Common myeloid progenitor, CD34-positive (primary cell): ENCODE measurements at regions not wholly inside any gene's neighbourhood (a gene's known extent, or its start where the extent isn't known, plus 50 kb on each side); places are given as distances from the start of the nearest gene placed in this dataset.
A peak's percentile ranks its signal among the peaks of the same experiment; 100 is the strongest.

ENCODE experiments used
- CTCF ChIA-PET: fragments of 350-600 bp; sonication (Branson Sonifier 250); formaldehyde crosslinking; loops from one replicate; lab custom pipeline; 2021; ENCODE audit warnings: antibody characterized with exemption; lab: Charles Lee
- POLR2A ChIA-PET: fragments of 350-600 bp; sonication (Branson Sonifier 250); formaldehyde crosslinking; loops from one replicate; lab custom pipeline; 2021; ENCODE audit warnings: antibody characterized with exemption; lab: Charles Lee
- DNase-seq, 3 donors: peaks; one replicate each; pipeline versions ENCODE4 v3.0.0 to v3.0.0-alpha.2; 2013
- H3K27ac ChIP-seq, 2 experiments: 1 replicate in 1 of 2; 2 replicates in 1 of 2; pipeline ENCODE4 v1.7.0; 2013; ENCODE audit warnings: inconsistent platforms in 2 of 2, low read length in 2 of 2, mild to moderate bottlenecking in 2 of 2, low read depth in 1 of 2, moderate library complexity in 1 of 2; ENCODE audit not compliant: severe bottlenecking in 2 of 2, insufficient read depth in 1 of 2, poor library complexity in 1 of 2
- H3K27me3 ChIP-seq, 5 experiments: replicated peaks in 2 of 5; 1 replicate in 3 of 5; 2 replicates in 2 of 5; pipeline versions ENCODE4 v1.6.1 to v1.7.0; 2013; ENCODE audit warnings: low read length in 4 of 5, mild to moderate bottlenecking in 2 of 5, moderate library complexity in 2 of 5, inconsistent platforms in 1 of 5; ENCODE audit not compliant: insufficient read depth in 5 of 5, control insufficient read depth in 4 of 5
- H3K36me3 ChIP-seq, 4 experiments: 1 replicate in 2 of 4; 2 replicates in 2 of 4; pipeline versions ENCODE4 v1.6.1 to v1.7.0; 2013; ENCODE audit warnings: low read length in 3 of 4, control low read depth in 1 of 4, mild to moderate bottlenecking in 1 of 4; ENCODE audit not compliant: control insufficient read depth in 4 of 4, insufficient read depth in 4 of 4
- H3K4me1 ChIP-seq, 4 experiments: 1 replicate in 3 of 4; 2 replicates in 1 of 4; pipeline versions ENCODE4 v1.6.1 to v1.7.1; 2013; ENCODE audit warnings: low read length in 3 of 4, mild to moderate bottlenecking in 3 of 4, control low read depth in 1 of 4, inconsistent platforms in 1 of 4, moderate library complexity in 1 of 4; ENCODE audit not compliant: control insufficient read depth in 4 of 4, insufficient read depth in 4 of 4; ENCODE audit errors: control extremely low read depth in 1 of 4
- H3K4me3 ChIP-seq, 7 experiments: 1 replicate in 4 of 7; 2 replicates in 3 of 7; pipeline versions ENCODE4 v1.5.1 to v1.7.0; 2013; ENCODE audit warnings: mild to moderate bottlenecking in 7 of 7, low read length in 6 of 7, moderate library complexity in 6 of 7, inconsistent platforms in 2 of 7, low read depth in 2 of 7, control low read depth in 1 of 7; ENCODE audit not compliant: insufficient read depth in 4 of 7, control insufficient read depth in 1 of 7; ENCODE audit errors: extremely low read depth in 1 of 7
- H3K9me3 ChIP-seq, 5 experiments: 1 replicate in 4 of 5; 2 replicates in 1 of 5; pipeline versions ENCODE4 v1.6.1 to v1.7.1; 2013; ENCODE audit warnings: low read length in 4 of 5, mild to moderate bottlenecking in 2 of 5, inconsistent platforms in 1 of 5, low read depth in 1 of 5, moderate library complexity in 1 of 5; ENCODE audit not compliant: control insufficient read depth in 4 of 5, insufficient read depth in 2 of 5; ENCODE audit errors: control extremely low read depth in 1 of 5
- WGBS: methylation state at CpG from one replicate; pipeline ENCODE4 v1.1.5; 2013; ENCODE audit not compliant: insufficient coverage; 5-methylcytosine and 5-hydroxymethylcytosine counted together

DNA sequence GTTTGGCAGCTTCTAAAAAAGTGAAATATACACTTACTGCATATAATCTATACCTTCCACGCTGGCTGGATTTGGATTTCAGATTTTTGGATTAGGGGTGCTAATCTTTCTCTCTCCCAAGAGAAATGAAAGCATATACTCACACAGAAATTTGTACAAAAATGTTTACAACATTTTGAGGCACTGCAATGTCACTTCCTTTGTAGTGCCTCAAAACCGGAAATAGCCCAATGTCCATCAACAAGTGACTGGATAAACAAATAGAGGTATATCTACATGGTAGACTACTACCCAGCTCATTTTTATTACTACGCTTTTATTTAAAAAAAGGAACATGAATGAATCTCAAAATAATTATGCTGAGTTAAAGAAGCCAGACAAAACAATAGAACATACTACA, 74.0 kb upstream of the MIER3 start:
- CTCF ChIA-PET, result interaction anchor here (1.2 kb wide), 1 partner anchor 29 kb away, joined by 3 read pairs; no protein-coding TSS in a partner anchor
- no peak overlapping the region for H3K4me3 ChIP-seq
- H3K36me3 ChIP-seq, result no peaks in the 10 kb centered on the region
- H3K4me1 ChIP-seq, result peaks cover 5 to 24% (median 10%) of the 10 kb centered on the region in 4 experiments
- peaks cover 0 to 3% (median 0%) of the 10 kb centered on the region in 5 experiments for H3K9me3 ChIP-seq
- no peak overlapping the region for H3K27ac ChIP-seq
- H3K27me3 ChIP-seq, result no peaks in the 10 kb centered on the region
- WGBS, result 100% methylated on average over 1 of the region's 3 CpGs
- POLR2A ChIA-PET, result no interaction called here
- no peak for DNase-seq

DNA sequence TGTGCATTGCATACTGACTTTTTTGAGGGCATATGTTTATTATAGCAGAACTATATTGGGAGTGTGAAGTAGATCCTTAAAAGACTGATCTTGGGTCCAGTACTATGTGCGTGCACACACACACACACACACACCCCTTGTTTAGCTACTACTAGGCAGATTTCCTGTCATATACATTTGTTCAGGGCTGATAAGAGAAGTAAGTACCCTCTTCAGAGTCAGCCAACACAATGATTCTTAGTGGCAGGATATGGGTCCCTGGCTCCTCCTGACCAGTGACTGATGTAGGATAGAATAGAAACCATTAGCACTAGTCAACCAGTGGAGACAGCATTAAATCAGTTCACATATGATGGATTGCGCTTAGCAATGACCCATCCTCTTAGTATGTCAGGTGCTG, 76.2 kb upstream of the MIER3 start:
- DNase-seq, result peak; percentile 78 to 94 (median 87)
- no peaks in the 10 kb centered on the region for H3K36me3 ChIP-seq
- POLR2A ChIA-PET, result no interaction called here
- peaks cover 0 to 3% (median 0%) of the 10 kb centered on the region in 5 experiments for H3K9me3 ChIP-seq
- H3K4me3 ChIP-seq, result no peak overlapping the region
- H3K4me1 ChIP-seq, result peaks cover 5 to 27% (median 11%) of the 10 kb centered on the region in 4 experiments
- CTCF ChIA-PET, result no interaction called here
- H3K27me3 ChIP-seq, result no peaks in the 10 kb centered on the region
- no peak overlapping the region for H3K27ac ChIP-seq
- WGBS, result 13% methylated on average over 2 of the region's 2 CpGs

DNA sequence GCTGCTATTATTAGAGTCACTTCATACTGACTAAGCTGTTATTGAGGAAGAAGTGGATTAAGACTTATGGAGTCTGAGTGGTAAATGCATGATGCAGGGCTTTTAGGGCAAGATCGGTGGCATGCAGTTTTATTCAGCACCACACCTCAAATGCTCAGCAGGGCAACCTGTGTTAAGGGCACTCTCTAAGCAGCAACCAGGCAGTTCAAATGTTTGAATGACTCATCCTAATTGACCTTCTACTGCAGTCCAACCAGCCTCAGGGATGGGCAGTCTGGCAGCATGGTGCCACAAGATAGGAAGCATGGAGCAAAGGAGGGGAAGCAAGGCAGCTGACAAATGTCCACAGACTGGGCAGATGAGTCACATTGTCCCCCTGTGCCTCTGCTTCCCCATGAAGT, 80.2 kb upstream of the MIER3 start:
- Histone ChIP-seq H3K4me3 (no peak overlapping the region), H3K27ac (no peak overlapping the region), H3K4me1 (peaks cover 5 to 27% (median 11%) of the 10 kb centered on the region in 4 experiments), H3K9me3 (no peaks in the 10 kb centered on the region), H3K27me3 (no peaks in the 10 kb centered on the region), H3K36me3 (no peaks in the 10 kb centered on the region)
- ChIA-PET POLR2A (no interaction called here), CTCF (no interaction called here)
- 29% methylated on average over 1 of the region's 1 CpG for WGBS
- DNase-seq, result peak in 2 of 3 donors; percentile 36 to 52

DNA sequence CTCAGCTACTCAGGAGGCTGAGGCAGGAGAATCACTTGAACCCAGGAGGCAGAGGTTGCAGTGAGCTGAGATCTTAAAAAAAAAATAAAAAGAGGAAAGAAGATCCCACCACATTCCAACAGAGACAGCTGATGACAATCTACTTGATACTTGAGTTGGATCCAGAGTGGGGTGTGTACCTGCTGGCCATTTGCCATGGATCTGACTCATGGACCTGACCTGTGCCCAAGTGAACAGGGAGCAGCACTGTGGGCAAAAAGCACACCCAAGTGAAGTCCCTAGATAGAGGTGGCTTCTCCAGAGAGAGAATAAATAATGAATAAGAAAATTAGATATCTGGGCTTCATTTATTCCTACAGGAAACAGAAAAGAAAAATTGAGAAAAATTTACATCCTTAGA, 81.2 kb upstream of the MIER3 start:
- Histone ChIP-seq H3K9me3 (no peaks in the 10 kb centered on the region), H3K27ac (no peak overlapping the region), H3K4me1 (peaks cover 5 to 20% (median 8%) of the 10 kb centered on the region in 4 experiments), H3K4me3 (no peak overlapping the region), H3K36me3 (no peaks in the 10 kb centered on the region), H3K27me3 (no peaks in the 10 kb centered on the region)
- ChIA-PET POLR2A (no interaction called here), CTCF (no interaction called here)
- peak in 1 of 3 donors; percentile 4 for DNase-seq

DNA sequence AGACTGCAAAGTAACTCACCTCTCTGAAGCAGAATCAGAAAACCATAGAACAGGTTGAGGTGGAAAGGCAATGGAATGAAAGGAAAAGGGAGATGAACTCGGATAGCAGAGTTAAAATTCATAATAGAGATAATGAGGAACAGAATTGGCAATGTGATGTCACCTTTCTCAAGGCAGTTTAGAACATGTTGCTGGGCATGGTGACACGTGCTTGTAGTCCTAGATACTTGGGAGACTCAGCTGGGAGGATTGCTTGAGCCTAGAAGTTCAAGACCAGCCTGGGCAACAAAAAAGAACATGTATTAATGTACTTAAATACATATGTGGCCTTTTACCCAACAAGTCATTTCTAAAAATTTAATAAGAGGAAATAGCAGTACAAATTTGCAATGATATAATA, 81.6 kb upstream of the MIER3 start:
- no peaks in the 10 kb centered on the region for H3K36me3 ChIP-seq
- no peaks in the 10 kb centered on the region for H3K27me3 ChIP-seq
- no peak overlapping the region for H3K4me3 ChIP-seq
- no peaks in the 10 kb centered on the region for H3K9me3 ChIP-seq
- 94% methylated on average over 2 of the region's 2 CpGs for WGBS
- no peak for DNase-seq
- no peak overlapping the region for H3K27ac ChIP-seq
- ChIA-PET POLR2A (no interaction called here), CTCF (interaction anchor here (0.7 kb wide), 1 partner anchor 10 kb away, joined by 3 read pairs; no protein-coding TSS in a partner anchor)
- peaks cover under 1 to 16% (median 6%) of the 10 kb centered on the region in 4 experiments for H3K4me1 ChIP-seq

DNA sequence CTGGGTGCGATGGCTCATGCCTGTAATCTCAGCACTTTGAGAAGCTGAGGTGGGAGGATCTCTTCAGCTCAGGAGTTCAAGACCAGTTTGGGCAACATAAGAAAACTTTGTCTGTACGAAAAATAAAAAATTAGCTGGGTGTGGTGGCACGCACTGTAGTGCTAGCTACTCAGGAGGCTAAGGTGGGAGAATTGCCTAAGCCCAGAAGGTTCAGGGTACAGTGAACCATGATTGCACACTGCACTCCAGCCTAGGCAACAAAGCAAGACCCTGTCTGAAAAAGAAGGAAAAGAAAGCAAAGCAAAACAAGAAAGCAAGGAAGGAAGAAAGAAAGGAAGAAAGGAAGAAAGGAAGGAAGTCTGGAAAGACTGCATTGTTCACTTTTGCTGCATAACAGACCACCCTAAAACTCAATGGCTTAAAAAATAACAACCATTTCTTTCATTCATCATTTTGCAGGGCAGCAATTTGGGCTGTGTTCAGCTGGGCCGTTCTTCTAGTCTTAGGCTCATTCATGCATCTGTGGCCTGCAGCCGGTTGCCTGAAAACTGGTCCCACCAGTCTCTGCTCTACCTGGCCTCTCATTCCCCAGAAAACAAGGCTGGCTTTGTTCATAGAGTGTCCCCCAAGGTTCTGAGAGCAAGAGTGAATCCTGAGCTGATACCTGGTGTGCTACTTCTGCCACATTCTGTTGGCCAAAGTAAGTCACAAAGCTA, 82.4 kb upstream of the MIER3 start:
- DNase-seq, result no peak
- Histone ChIP-seq H3K27me3 (no peaks in the 10 kb centered on the region), H3K4me3 (no peak overlapping the region), H3K27ac (no peak overlapping the region), H3K4me1 (peaks cover 0 to 13% (median 5%) of the 10 kb centered on the region in 4 experiments), H3K36me3 (no peaks in the 10 kb centered on the region), H3K9me3 (no peaks in the 10 kb centered on the region)
- CTCF ChIA-PET, result interaction anchor here (0.7 kb wide), 1 partner anchor 9 kb away, joined by 3 read pairs; no protein-coding TSS in a partner anchor
- WGBS, result 100% methylated on average over 4 of the region's 5 CpGs
- POLR2A ChIA-PET, result no interaction called here

DNA sequence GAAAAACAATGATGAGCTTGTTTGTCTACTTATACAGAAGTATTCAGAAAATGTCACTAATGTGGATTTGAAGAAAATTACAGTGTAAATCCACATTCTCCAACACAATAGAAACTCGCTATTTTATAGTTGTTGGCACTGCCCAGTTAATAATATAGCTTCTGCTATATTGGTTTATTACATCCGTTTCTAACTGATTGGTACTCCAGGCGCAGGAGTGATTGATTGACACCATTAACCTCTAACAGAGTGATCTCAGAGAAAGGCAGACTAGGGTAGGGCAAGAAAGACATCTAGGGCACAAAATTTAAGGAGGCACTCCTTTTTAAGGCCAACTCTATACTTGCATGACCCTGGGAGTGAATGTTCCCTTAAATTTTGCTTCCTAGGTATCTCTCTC, 84.0 kb upstream of the MIER3 start:
- Histone ChIP-seq H3K36me3 (no peaks in the 10 kb centered on the region), H3K27me3 (no peaks in the 10 kb centered on the region), H3K9me3 (no peaks in the 10 kb centered on the region), H3K27ac (no peak overlapping the region), H3K4me3 (no peak overlapping the region), H3K4me1 (peaks cover 0 to 3% (median under 1%) of the 10 kb centered on the region in 4 experiments)
- ChIA-PET CTCF (no interaction called here), POLR2A (no interaction called here)
- WGBS, result 94% methylated on average over 2 of the region's 3 CpGs
- DNase-seq, result no peak
